ENCODE measurements at regions not wholly inside any gene's neighbourhood (a gene's known extent, or its start where the extent isn't known, plus 50 kb on each side); places are given as distances from the start of the nearest gene placed in this dataset.
"Not testable (repeated sequence)": the region's sequence is repeated elsewhere in the genome, so short reads cannot be mapped to it uniquely, and the experiment has no call there.

DNA sequence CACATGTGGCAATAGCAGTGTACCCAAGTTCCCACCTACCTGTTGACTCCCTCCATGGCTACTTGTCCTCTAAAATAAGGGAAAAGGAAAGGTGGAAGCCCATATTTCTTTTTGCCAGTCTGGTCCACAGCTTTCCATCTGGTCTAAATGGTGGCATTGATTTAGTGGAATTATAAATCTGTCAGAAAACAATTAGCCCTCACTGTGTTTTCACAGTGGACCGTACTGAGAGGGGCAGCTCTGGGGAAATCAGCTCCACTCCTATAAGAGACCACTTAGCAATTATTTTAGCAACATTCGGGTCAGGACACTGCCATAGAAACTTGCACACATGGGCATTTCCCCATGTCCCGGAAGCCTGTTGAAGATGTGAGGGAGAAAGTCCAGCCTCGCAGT is 653.4 kb upstream of the MARCKS start:
- no peak for DNase-seq (ENCODE audit: low spot score)

GRCh38 chr6:113205553-113205952 is 651.6 kb upstream of the MARCKS start:
- DNase-seq (ENCODE audit: low spot score), result no peak

GRCh38 chr6:113208726-113209125 is 648.4 kb upstream of the MARCKS start:
- no peak for DNase-seq (ENCODE audit: low spot score)

GRCh38 chr6:113209315-113209714 is 647.8 kb upstream of the MARCKS start:
- no peak for DNase-seq (ENCODE audit: low spot score)

- no peak for DNase-seq (ENCODE audit: low spot score)
These were observed 646.0 kb upstream of the MARCKS start for GRCh38 chr6:113211170-113211569.

DNA sequence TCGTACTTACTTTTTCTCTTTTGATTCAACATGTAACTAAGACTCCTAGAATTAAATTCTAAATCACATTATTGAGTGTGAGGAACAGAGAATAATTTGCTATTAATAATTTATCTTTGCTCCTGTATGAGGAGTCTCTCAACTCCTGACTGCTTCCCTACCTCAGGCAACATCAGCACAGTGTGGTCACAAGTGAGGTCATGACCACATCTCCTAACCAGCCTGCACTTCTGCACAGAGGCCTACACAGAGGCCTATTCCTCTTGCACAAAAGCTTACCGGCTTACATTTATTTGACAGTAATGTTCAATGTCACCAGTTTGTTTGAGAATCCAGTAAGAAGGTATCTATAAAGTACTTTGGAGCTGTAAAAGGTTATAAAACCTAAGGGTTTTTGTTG is 637.4 kb upstream of the MARCKS start:
- DNase-seq (ENCODE audit: low spot score), result no peak

- no peak for DNase-seq (ENCODE audit: low spot score)
These were observed 636.3 kb upstream of the MARCKS start for GRCh38 chr6:113220832-113221231.

DNA sequence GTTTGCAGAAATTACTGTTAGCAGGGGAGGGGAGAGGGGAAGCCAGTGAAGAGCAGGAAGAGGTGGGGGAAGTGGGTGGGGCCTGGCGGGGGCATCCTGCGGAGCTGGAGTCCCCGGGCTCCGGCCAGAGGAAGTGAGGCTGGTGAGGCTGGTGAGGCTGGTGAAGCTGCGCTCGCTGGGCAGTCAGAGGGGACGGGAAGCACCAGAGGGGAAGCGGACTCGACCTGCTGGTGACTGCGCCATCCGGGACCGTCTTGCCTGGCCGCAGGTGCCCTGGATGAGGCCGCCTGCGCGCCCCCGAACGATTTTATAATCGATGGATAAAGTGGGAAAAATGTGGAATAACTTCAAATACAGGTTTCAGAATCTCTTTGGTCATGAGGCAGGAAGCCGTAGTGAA is 635.3 kb upstream of the MARCKS start:
- DNase-seq (ENCODE audit: low spot score), result no peak

DNA sequence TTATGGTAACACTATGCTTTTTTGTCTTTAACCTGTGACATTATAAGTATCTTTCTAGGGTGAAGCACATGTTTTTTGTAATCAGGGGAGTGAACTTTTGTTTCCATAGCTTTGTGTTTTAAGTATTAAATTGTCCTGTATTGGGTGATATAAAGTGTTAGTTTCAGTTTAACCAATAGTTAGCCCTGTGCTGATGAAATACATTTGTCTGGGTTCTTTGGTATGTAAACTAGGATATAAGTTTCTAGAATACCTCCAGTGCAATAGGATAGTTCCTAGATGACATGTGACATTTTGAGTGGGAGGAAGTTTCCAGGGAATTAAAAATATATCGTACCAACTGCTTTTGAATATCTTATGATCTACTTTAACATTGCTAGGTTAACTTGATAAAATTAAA is 611.0 kb upstream of the MARCKS start:
- DNase-seq (ENCODE audit: low spot score), result no peak

DNA sequence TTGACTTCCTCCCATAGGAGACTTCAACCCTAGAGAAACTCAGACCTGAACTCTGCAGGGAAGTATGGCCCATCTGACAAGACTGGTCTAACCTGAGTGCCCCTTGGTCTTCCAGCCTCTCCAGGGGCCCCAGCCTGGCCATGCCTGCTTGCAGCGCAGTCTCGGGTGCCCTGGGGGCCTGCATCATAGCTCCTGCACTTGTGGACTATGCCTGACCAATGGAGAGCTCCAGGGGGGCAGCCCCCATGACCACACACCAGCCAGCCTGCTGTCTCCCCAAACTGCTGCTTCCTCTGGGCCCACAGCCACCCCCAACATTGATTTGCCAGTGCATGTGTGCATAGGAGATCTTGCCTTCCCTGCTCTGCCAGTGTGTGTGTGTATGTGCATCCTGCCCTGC is 608.6 kb upstream of the MARCKS start:
- no peak for DNase-seq (ENCODE audit: low spot score)

DNA sequence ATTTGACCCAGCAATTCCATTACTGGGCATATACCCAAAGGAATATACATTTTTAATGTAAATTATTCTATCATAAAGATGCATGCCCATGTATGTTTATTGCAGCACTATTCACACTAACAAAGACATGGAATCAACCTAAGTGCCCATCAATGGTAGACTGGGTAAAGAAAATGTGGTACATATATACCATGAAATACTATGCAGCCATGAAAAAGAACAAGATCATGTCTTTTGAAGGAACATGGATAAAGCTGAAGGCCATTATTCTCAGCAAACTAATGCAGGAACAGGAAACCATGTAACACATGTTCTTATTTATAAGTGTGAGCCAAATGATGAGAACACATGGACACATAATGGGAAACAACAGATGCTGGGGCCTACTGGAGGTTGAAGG is 603.0 kb upstream of the MARCKS start:
- not testable (repeated sequence) for DNase-seq (ENCODE audit: low spot score)

DNA sequence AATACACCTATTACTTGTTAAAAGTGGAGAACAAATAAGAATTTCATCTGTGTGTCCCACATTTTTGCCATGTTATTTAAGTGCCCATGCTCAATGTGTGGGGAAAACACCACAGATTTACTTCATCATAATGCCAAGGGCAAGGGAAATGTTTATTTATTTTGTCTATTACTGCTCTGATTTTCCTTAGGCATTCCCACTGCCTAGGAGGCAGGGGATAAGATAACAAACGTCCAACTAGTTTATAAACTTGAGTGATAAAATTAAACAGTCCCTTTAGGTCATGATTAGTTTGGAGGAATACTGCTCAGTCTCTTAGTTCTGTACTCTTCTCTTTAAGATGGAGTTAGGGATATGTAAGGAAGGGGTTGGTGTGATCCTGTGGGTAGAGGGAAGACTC is 598.4 kb upstream of the MARCKS start:
- no peak for DNase-seq (ENCODE audit: low spot score)

GRCh38 chr6:113271437-113271836 is 585.7 kb upstream of the MARCKS start:
- DNase-seq (ENCODE audit: low spot score), result no peak

- no peak for DNase-seq (ENCODE audit: low spot score)
These were observed 580.5 kb upstream of the MARCKS start for GRCh38 chr6:113276601-113277000.

GRCh38 chr6:113277111-113277510 is 580.0 kb upstream of the MARCKS start:
- no peak for DNase-seq (ENCODE audit: low spot score)

DNA sequence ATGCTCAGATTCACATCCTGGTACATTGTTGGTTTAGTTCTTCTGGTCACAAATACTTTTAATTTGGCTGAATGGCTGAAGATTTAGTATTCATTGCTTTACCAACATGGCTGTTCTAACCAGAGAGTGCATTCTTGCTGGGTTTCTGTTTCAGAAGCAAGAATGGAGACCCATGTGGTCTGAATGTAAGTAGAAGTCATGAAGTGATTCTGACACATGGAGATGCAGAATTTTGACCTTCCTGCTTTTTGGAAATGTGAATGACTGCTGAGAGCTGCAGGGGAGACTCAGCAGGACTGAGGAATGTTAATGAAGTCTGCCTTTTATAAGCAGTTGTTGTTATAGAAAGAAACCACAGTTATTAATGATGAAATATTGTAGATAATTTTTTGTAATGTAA is 576.1 kb upstream of the MARCKS start:
- DNase-seq (ENCODE audit: low spot score), result no peak

GRCh38 chr6:113281431-113281830 is 575.7 kb upstream of the MARCKS start:
- DNase-seq (ENCODE audit: low spot score), result no peak

- no peak for DNase-seq (ENCODE audit: low spot score)
These were observed 569.7 kb upstream of the MARCKS start for GRCh38 chr6:113287396-113287795.

DNA sequence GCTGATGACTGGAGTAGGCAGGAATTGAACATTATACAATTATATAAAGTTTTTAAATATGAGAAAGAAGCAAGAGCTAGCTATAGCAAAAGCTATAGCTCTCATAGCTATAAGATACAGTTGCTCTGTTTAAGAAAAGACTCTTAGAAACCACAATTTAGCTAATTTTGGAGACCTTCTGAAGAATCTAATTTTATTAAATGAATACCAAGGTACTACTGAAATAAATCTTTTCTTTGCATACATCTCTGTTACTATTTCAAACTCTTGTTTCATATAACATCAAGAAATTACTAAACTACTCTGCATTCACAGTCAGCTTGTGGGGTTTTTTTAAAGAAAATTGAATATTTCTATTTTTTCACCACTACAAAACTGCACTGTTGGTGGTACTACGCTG is 568.7 kb upstream of the MARCKS start:
- DNase-seq (ENCODE audit: low spot score), result no peak

- no peak for DNase-seq (ENCODE audit: low spot score)
These were observed 568.0 kb upstream of the MARCKS start for GRCh38 chr6:113289166-113289565.

- no peak for DNase-seq (ENCODE audit: low spot score)
These were observed 566.5 kb upstream of the MARCKS start for GRCh38 chr6:113290684-113291083.

DNA sequence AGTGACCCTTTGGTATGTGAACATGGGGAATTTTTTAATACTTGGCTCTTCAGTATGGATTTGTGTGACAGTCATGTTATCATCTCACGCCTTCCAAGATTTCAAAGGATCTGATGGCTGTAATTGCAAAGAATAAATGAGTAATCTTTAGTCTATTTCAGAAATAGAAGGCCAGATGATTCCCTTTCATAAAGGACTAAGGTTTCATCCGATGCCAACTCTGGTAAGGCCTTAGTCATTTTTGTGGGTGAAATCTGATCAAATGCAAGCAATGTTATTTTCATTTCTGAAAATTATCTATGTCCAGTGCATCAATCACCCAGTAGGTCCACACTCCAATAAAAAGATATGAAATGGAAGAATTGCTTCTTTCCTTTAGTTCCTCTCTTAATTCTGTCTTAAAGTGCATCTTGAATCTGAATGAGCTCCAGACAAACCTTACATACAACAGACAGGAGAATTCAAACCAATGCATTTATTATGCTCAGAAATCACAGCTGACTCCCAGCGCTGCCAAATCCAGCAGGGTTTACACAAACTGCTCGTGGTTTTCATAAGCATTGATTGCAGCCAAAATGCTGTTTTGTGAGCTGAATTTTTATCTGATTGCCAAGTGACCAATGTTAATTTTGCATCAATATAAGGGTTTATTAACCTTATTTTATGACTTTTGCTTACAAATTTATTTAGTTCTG is 565.2 kb upstream of the MARCKS start:
- DNase-seq (ENCODE audit: low spot score), result no peak

DNA sequence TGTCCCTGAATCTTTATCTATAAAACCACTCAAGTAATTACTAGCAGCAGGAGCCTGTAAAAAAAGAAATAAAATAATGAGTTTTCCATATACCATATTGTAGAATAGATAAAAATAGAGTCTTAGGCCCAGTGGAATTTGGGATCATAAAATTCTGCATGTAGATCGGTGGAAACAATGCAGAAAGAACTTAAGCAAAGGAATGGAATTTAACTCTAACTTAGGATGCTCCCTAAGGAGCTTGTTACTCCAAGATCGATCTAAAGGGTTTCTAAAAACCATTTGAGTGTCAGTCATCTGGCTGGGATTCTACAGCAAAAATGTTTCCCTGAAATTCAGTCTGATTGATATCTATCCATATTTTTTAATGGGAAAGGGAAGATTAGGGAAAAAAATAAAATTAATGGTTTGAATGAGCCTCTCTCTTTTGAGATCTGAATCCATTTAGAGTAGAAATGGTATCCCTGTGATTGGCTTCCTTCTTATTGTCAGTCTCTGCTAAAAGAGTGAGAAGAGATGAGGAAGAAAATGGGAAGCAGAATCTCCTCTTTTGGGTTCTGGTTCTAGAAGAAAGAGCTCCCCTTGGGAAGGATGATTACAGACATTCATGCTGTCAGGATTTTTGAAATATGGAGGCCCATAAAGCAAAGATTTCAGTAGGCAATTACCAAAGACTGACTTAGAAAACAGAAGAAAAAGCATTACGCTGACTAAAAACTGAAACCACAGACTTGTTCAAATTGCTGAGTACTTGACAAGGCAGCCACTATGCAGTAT is 564.3 kb upstream of the MARCKS start:
- no peak for DNase-seq (ENCODE audit: low spot score)

GRCh38 chr6:113293423-113293740 is 563.8 kb upstream of the MARCKS start:
- DNase-seq (ENCODE audit: low spot score), result no peak
